Activated naive CD8-positive, alpha-beta T cell treated with anti-CD3 and anti-CD28 coated beads, Interleukin-2, amount 50 U/mL, for 24 hours (primary cell): ENCODE measurements at regions not wholly inside any gene's neighbourhood (a gene's known extent, or its start where the extent isn't known, plus 50 kb on each side); places are given as distances from the start of the nearest gene placed in this dataset.

ENCODE experiments used
- ATAC-seq: fragments of 150-1000 bp; cut with Tn5 transposase; one replicate; pipeline ENCODE4 v1.10.0; 2021
- DNase-seq: peaks from one replicate; pipeline ENCODE4 v3.0.0; 2021
- H3K27ac Mint-ChIP-seq: one replicate; pipeline ENCODE4 v1.8.0; 2021; ENCODE audit warnings: mild to moderate bottlenecking, mixed read lengths
- H3K27me3 Mint-ChIP-seq: one replicate; pipeline ENCODE4 v1.8.0; 2021; ENCODE audit warnings: mixed read lengths
- H3K36me3 Mint-ChIP-seq: one replicate; pipeline ENCODE4 v1.8.0; 2021; ENCODE audit warnings: low read depth, mixed read lengths
- H3K4me1 Mint-ChIP-seq: one replicate; pipeline ENCODE4 v1.8.0; 2021; ENCODE audit warnings: mixed read lengths
- H3K4me3 Mint-ChIP-seq: one replicate; pipeline ENCODE4 v1.8.0; 2021; ENCODE audit warnings: mild to moderate bottlenecking, moderate library complexity, mixed read lengths
- H3K9me3 Mint-ChIP-seq: one replicate; pipeline ENCODE4 v1.8.0; 2021; ENCODE audit warnings: mixed read lengths

DNA sequence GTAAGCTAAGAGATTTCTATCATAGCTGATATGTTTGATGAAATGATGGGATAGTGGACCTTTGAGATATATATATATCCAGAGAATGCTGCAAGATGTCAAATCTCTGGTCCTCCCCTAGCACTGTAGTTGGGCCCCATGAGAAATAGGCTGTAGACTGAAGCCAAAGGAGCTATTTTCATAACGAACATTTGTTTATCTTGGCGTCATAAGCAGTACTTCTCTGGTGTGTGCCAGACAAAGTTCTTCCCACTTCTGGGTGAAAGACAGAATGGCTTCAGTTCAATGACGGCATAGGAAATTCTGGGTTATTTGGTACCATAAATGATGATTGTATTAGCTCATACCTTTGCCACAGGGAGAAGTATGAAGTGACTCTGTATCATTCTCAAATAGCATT is 534.3 kb downstream of the SOX5 start:
- no peak for DNase-seq
- no peaks in the 10 kb centered on the region for H3K27me3 Mint-ChIP-seq
- H3K4me1 Mint-ChIP-seq: no peaks in the 10 kb centered on the region
- H3K27ac Mint-ChIP-seq: no peak overlapping the region
- ATAC-seq: no peak
- no peaks in the 10 kb centered on the region for H3K36me3 Mint-ChIP-seq
- H3K4me3 Mint-ChIP-seq: no peak overlapping the region
- peaks cover 27% of the 10 kb centered on the region for H3K9me3 Mint-ChIP-seq

DNA sequence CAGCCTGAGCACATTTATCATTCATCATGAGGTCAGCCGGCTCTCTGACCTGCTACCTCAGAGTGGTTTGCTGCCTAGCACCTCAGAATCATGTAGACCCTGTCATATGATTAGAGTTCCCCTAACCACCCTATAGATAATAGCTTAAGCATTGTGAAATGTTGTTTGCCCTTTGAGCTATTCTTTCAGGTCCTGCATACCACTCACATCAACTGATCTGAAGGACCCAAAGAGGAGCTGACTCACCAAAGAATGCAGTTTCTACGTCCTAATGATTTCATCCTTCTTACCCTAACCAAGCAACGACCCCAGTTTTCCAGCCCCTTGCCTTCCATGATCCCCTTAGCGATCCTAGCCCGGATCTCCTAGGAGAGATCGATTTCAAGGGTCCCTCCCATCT is 527.9 kb downstream of the SOX5 start:
- Mint-ChIP-seq H3K27me3 (no peaks in the 10 kb centered on the region), H3K4me1 (no peaks in the 10 kb centered on the region), H3K27ac (no peak overlapping the region), H3K36me3 (no peaks in the 10 kb centered on the region), H3K9me3 (peaks cover 10% of the 10 kb centered on the region), H3K4me3 (no peak overlapping the region)
- ATAC-seq: no peak
- DNase-seq: no peak

DNA sequence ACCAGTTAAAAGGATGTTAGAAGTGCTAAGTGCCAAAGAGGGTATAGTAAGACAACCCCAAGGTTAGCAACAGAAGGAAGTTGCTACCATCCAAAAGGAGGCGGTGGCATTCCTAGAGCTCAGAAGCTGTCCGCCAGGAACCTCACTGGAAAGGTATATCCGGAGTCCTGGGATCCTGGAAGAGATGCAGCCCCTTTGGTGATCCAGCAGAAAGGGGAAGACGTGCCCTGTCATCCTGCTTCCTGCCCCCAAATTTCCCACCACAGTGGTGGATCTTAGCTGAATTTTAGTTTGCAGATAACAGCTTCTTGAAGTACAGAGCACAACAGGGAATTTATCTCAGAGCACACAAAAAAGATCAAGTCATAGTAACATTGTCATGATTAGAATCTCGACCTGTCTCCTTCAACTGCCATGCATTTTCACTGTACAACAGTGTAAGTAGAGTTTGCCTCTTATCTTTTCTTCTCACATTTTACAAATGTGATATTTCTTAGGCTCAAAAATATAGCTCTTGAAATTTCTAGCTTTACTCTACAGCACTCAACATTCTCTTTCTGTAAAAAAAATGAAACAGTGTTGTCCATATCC is 526.3 kb downstream of the SOX5 start:
- Mint-ChIP-seq H3K27ac (no peak overlapping the region), H3K9me3 (peaks cover 10% of the 10 kb centered on the region), H3K27me3 (no peaks in the 10 kb centered on the region), H3K4me3 (no peak overlapping the region), H3K4me1 (no peaks in the 10 kb centered on the region), H3K36me3 (no peaks in the 10 kb centered on the region)
- ATAC-seq (no peak), DNase-seq (no peak)

DNA sequence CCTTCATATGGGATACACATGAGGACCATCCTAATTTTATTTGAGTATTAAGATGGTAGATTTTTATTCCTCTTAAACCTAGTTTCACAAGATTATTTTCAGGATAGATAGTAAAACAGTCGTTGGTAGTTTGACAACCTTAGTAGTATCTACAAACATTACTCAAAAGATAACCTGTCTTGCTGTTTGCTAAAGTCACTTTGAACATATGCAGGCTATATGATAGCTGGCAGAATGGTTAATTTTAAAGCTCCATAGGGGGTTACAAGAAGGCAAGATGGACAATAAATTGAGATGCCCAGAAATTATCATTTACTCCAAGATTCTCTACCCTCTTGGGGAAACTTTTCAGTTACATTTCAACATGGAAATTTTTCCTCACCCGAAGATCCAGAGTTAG is 525.7 kb downstream of the SOX5 start:
- no peaks in the 10 kb centered on the region for H3K4me1 Mint-ChIP-seq

DNA sequence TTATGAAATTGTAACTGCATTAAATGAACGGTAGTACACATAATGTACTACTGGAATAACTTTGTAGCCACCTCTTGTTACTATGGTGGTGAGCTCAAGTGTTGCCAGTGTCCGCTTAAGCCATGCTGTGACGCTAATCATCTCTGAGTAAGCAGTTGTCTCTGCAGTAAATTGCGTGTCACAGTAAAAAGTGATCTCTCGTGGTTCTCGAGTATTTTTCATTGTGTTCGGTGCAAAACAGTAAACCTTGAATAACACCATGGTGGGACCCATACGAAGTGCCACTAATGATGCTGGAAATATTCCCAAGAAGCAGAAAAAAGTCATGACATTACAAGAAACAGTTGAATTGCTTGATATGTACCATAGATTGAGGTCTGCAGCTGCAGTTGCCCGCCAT is 524.8 kb downstream of the SOX5 start:
- Mint-ChIP-seq H3K4me1 (no peaks in the 10 kb centered on the region), H3K9me3 (peaks cover 13% of the 10 kb centered on the region), H3K4me3 (no peak overlapping the region)

More for the DNA sequence above, 525.7 kb downstream of the SOX5 start:
- H3K36me3 Mint-ChIP-seq: no peaks in the 10 kb centered on the region
- no peak overlapping the region for H3K27ac Mint-ChIP-seq
- H3K27me3 Mint-ChIP-seq: no peaks in the 10 kb centered on the region
- H3K9me3 Mint-ChIP-seq: peaks cover 11% of the 10 kb centered on the region
- ATAC-seq: no peak
- DNase-seq: no peak
- H3K4me3 Mint-ChIP-seq: no peak overlapping the region

DNA sequence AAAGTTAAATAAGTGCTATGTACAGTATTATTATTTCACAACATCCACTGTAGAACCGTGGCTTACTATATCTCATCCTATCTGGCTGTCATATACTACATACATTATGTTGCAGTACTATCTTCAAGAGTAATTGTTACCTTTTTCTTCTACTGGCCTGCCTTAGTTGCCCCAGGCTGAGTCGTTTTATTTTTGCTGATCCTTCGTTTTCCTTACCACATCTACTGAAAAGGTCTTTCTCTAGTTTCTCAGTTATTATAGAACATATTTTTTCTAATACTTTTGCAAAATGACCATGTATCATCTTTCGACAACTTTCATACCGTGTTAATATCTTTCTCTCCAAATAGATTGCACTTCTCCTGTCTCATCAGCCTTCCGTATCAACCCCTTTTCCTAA is 523.1 kb downstream of the SOX5 start:
- Mint-ChIP-seq H3K36me3 (no peaks in the 10 kb centered on the region), H3K27me3 (no peaks in the 10 kb centered on the region), H3K9me3 (peaks cover 10% of the 10 kb centered on the region), H3K4me1 (no peaks in the 10 kb centered on the region), H3K27ac (no peak overlapping the region), H3K4me3 (no peak overlapping the region)
- no peak for DNase-seq
- no peak for ATAC-seq

More for the DNA sequence above, 524.8 kb downstream of the SOX5 start:
- Mint-ChIP-seq H3K36me3 (no peaks in the 10 kb centered on the region), H3K27ac (no peak overlapping the region), H3K27me3 (no peaks in the 10 kb centered on the region)
- ATAC-seq (no peak), DNase-seq (no peak)

DNA sequence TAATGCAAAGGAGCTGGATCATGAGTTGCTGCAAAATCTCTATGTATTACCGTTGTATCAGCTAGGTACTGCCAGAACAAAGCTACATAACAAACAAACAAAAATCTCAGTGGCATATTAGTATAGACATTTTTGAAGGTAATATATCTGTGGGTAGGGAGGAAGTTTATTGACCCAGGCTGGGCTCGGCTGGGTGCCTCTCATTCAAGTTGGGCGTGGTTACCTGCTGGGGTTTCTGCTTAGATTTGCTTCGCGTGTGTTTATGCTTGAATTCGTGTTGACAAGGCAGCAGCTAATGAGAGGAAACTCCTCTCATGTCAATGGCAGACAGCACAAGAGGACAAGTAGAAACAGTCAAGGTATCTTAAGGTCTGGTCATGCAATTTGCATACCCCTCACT is 520.7 kb downstream of the SOX5 start:
- DNase-seq (no peak), ATAC-seq (no peak)
- peaks cover 18% of the 10 kb centered on the region for H3K9me3 Mint-ChIP-seq
- H3K4me3 Mint-ChIP-seq: no peak overlapping the region
- H3K27me3 Mint-ChIP-seq: no peaks in the 10 kb centered on the region
- no peaks in the 10 kb centered on the region for H3K36me3 Mint-ChIP-seq
- H3K4me1 Mint-ChIP-seq: no peaks in the 10 kb centered on the region
- H3K27ac Mint-ChIP-seq: no peak overlapping the region

DNA sequence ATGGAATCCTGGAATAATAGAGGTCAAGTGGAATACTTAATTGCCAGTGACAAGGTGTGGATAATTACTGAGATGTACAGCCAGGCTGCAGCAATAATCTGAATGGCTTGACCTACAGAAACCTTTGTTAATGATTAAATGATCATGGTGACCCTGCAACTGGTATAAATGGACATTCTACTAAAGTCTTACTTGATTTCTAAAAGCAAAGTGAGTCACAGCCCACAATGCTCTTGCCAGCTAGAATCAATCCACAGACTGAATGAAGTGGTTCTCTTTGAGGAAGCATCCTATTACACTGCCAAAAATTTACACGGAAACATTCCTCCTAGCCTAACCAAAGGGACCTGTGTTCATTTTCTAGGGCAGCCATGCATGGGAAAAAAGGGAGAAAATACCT is 518.5 kb downstream of the SOX5 start:
- Mint-ChIP-seq H3K27me3 (no peaks in the 10 kb centered on the region), H3K4me3 (no peak overlapping the region), H3K9me3 (peaks cover 22% of the 10 kb centered on the region), H3K4me1 (no peaks in the 10 kb centered on the region), H3K27ac (no peak overlapping the region), H3K36me3 (no peaks in the 10 kb centered on the region)
- DNase-seq (no peak), ATAC-seq (no peak)

DNA sequence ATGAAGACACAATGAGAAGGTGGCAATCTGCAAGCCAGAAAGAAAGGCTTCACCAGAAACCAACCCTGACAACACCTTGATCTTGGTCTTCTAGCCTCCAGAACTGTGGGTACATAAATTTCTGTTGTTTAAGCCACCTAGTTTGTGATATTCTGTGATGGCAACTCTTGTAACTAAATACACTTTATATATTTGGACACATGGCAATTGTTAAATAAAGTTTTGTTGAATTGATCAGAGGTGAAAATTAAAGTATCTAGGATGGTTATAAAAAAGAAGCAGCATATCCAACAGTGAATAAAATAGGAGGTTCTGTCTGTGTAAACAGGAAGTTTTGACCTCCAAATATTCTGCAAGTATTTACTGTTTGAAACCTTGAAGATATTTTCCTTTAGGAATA is 516.3 kb downstream of the SOX5 start:
- H3K4me3 Mint-ChIP-seq: no peak overlapping the region
- H3K27ac Mint-ChIP-seq: no peak overlapping the region
- H3K4me1 Mint-ChIP-seq: no peaks in the 10 kb centered on the region
- no peak for DNase-seq
- H3K36me3 Mint-ChIP-seq: no peaks in the 10 kb centered on the region
- no peak for ATAC-seq
- H3K9me3 Mint-ChIP-seq: peaks cover 28% of the 10 kb centered on the region
- H3K27me3 Mint-ChIP-seq: no peaks in the 10 kb centered on the region

DNA sequence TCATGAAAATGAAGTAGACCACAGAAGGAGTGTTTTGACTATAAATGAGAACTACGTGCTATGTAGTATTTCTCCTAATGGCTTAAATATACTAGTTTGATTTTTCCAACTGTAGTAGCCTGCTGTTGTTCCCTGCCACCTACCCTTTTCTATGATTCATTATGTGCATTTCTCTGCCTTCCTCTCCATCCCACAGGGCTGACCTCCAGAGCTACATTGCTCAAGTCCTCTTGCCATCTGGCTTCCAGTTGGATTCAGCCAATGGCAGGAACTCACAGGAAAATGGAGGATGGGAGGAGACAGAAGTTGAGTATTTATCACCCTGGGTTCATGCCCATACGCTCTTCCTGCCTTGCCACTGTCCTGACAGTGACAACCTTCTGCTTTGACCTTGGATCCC is 515.3 kb downstream of the SOX5 start:
- no peaks in the 10 kb centered on the region for H3K27me3 Mint-ChIP-seq
- no peak overlapping the region for H3K27ac Mint-ChIP-seq
- peaks cover 27% of the 10 kb centered on the region for H3K9me3 Mint-ChIP-seq
- no peaks in the 10 kb centered on the region for H3K36me3 Mint-ChIP-seq
- no peaks in the 10 kb centered on the region for H3K4me1 Mint-ChIP-seq
- no peak for ATAC-seq
- H3K4me3 Mint-ChIP-seq: no peak overlapping the region
- DNase-seq: no peak

DNA sequence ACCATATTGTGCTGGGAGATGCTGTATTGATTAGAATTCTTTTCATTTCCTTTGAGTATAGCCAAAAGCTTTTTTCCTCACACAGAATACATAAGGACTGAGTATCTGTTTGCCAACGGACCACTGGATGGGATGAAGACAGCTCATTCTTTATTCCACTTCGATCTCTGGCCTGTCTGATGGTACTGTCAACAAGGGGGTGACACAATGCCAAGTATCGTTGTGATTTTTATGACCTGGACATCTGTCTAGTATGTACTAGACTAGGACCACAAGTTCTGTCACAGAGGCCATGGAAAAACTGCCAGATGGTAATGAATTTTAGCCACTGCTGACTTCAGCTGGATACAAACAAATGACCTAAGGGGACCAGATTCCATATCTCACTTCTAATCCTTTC is 502.7 kb downstream of the SOX5 start:
- H3K36me3 Mint-ChIP-seq: no peaks in the 10 kb centered on the region
- H3K27ac Mint-ChIP-seq: no peak overlapping the region
- no peaks in the 10 kb centered on the region for H3K4me1 Mint-ChIP-seq

DNA sequence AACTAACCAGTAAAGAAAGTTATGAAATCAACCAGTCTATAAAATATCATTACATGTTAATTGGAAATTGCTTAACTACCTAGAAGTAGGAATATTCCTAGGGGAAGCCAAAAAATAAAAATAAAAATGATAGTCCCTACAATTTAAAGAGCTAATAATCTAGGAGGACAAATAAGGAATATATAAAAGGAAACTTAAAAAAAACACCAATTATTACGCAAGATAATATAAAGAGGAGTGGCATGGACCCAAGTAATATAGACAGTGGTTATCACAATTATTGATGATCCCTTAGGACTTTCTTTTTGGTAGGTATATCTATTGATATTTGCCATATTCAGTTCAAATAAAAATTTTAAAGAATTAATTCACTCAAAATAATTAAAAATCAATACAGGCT is 498.7 kb downstream of the SOX5 start:
- Mint-ChIP-seq H3K4me3 (no peak overlapping the region), H3K27ac (no peak overlapping the region), H3K27me3 (no peaks in the 10 kb centered on the region), H3K9me3 (peaks cover 4% of the 10 kb centered on the region), H3K36me3 (no peaks in the 10 kb centered on the region), H3K4me1 (no peaks in the 10 kb centered on the region)
- ATAC-seq: no peak
- DNase-seq: no peak

More for the DNA sequence above, 502.7 kb downstream of the SOX5 start:
- H3K4me3 Mint-ChIP-seq: no peak overlapping the region
- H3K9me3 Mint-ChIP-seq: no peaks in the 10 kb centered on the region
- no peaks in the 10 kb centered on the region for H3K27me3 Mint-ChIP-seq
- no peak for DNase-seq
- no peak for ATAC-seq

DNA sequence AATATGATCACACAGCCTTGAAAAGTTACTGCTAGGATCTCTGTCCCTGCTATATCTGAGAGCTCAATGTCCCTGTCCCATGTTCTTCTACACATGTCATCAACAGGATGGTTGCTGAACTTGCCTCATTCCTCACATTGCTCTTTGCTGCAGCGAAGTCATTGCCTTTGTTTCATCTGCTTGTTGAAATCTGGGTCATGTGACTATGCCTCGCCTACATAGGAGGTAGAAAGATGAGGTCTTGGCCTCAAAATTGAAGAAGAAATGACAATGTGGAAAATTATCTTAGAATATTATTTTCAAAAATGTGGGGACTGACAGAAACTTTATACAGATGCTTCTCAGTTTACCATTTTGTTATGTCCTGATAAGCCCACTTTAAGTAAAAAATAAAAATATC is 494.2 kb downstream of the SOX5 start:
- Mint-ChIP-seq H3K9me3 (peaks cover 8% of the 10 kb centered on the region), H3K27me3 (no peaks in the 10 kb centered on the region), H3K36me3 (no peaks in the 10 kb centered on the region), H3K4me1 (no peaks in the 10 kb centered on the region), H3K4me3 (no peak overlapping the region), H3K27ac (no peak overlapping the region)
- no peak for DNase-seq
- no peak for ATAC-seq

DNA sequence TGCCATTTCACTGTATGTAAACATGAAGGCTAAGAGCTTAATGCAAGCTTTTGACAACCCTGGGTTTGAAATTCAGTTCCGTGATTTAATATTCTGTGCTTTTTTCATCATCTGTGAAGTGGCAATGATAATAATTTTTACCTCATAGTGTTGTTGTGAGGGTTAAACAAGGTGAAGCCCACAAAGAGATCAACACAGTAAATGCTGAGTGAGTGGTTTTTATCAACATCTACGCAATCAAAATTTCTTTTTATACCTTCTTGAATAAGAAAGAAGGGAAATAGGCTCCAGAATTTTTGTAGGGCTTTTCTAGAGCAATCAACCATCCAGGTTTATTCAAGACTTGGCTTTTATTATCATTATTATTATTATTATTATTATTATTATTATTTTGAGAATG is 490.8 kb downstream of the SOX5 start:
- Mint-ChIP-seq H3K4me3 (no peak overlapping the region), H3K36me3 (no peaks in the 10 kb centered on the region), H3K9me3 (peaks cover 15% of the 10 kb centered on the region), H3K27ac (no peak overlapping the region), H3K4me1 (no peaks in the 10 kb centered on the region), H3K27me3 (no peaks in the 10 kb centered on the region)
- ATAC-seq (no peak), DNase-seq (no peak)

DNA sequence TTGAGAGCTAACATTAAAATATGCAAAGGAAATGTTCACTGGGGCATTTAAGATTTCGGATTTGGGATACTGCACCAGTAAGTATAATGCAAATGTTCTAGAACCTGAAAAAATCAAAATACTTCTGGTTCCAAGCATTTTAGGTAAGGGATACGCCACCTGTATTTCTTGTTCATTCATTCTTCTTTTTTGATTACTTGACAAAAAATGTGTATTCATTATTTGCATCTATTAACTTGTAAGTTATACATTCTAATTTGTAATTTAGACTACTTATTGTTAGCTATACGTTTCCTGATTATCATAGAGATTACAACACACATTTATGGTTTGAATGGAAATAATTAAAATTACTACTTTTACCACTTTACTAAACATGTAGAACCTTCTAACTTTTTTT is 486.9 kb downstream of the SOX5 start:
- ATAC-seq (no peak), DNase-seq (no peak)
- no peaks in the 10 kb centered on the region for H3K27me3 Mint-ChIP-seq
- H3K36me3 Mint-ChIP-seq: no peaks in the 10 kb centered on the region
- peaks cover 15% of the 10 kb centered on the region for H3K9me3 Mint-ChIP-seq
- no peaks in the 10 kb centered on the region for H3K4me1 Mint-ChIP-seq
- no peak overlapping the region for H3K4me3 Mint-ChIP-seq
- no peak overlapping the region for H3K27ac Mint-ChIP-seq

DNA sequence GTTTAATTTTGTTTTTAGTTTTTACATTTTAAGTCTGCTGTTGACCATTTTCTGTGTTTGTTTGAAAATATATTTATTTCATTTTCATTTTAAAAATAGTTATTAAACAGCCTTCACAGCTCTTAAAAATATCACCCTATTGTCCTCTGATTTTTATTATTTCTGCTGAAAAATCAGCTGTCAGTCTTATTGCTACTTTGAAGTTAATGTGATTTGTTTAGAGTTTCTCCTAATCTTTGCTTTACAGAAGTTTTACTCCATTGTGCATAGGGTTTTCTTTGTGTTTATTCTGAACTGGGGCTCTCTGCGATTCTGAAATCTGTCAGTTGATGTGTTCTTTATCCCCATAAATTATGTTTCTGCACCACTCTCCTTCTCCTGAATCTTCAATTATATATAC is 486.3 kb downstream of the SOX5 start:
- Mint-ChIP-seq H3K36me3 (no peaks in the 10 kb centered on the region), H3K27me3 (no peaks in the 10 kb centered on the region), H3K4me3 (no peak overlapping the region), H3K4me1 (no peaks in the 10 kb centered on the region), H3K9me3 (peaks cover 21% of the 10 kb centered on the region), H3K27ac (no peak overlapping the region)
- no peak for DNase-seq
- ATAC-seq: no peak
